Bronchial epithelial cell (primary cell): ENCODE measurements at regions not wholly inside any gene's neighbourhood (a gene's known extent, or its start where the extent isn't known, plus 50 kb on each side); places are given as distances from the start of the nearest gene placed in this dataset.

Experiments
- DNase-seq: peaks from one replicate; pipeline ENCODE4 v3.0.0-alpha.2; 2010; ENCODE audit warnings: low read depth
- FAIRE-seq: peaks from 2 replicates; lab custom pipeline; 2011; peaks lifted over from hg19 to GRCh38; lab: Jason Lieb, UNC
- H3K27me3 ChIP-seq: 2 replicates; pipeline ENCODE4 v1.5.1; 2011; ENCODE audit warnings: low read length; ENCODE audit not compliant: control insufficient read depth, insufficient read depth
- H3K36me3 ChIP-seq: 2 replicates; pipeline ENCODE4 v1.5.1; 2011; ENCODE audit warnings: low read length; ENCODE audit not compliant: control insufficient read depth, insufficient read depth
- H3K4me3 ChIP-seq: 2 replicates; pipeline ENCODE4 v1.5.1; 2011; ENCODE audit warnings: mild to moderate bottlenecking, low read depth, low read length, control low read depth
- CTCF ChIP-seq: IDR thresholded peaks from 2 replicates; pipeline ENCODE4 v1.5.1; 2011; ENCODE audit warnings: mild to moderate bottlenecking, moderate library complexity, low read length, control low read depth, inconsistent platforms; ENCODE audit not compliant: insufficient read depth, severe bottlenecking

GRCh38 chr4:180683186-180683585 is 1560.0 kb upstream of the TENM3 start:
- no peak for TF ChIP-seq CTCF
- DNase-seq (no peak), FAIRE-seq (no peak)
- H3K27me3 ChIP-seq: no peaks in the 10 kb centered on the region
- H3K36me3 ChIP-seq: no peaks in the 10 kb centered on the region
- H3K4me3 ChIP-seq: no peak overlapping the region

- no peak for DNase-seq
Measured at GRCh38 chr4:180688480-180688879, 1554.7 kb upstream of the TENM3 start.

DNA sequence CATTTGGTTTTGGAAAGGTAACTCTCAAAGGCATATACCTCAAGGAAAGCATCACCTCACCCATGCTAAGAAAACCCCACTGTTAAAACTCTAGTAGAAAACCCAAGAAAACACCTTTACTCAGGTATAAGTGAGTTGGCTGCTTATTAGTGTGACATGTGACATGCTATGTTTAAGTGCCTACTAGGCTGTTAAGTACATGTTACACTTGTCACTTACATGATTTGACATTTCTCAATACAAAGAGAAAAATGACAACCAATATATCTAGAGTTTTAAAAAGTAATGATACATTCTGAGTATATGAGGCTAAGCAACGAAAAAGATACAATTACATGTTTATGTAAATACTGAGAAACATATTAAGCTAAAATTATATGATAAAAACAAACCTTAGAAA is 1548.3 kb upstream of the TENM3 start:
- FAIRE-seq (no peak), DNase-seq (no peak)
- H3K36me3 ChIP-seq: no peaks in the 10 kb centered on the region
- no peak for TF ChIP-seq CTCF
- no peaks in the 10 kb centered on the region for H3K27me3 ChIP-seq
- no peak overlapping the region for H3K4me3 ChIP-seq

More at GRCh38 chr4:180688480-180688879, 1554.7 kb upstream of the TENM3 start:
- TF ChIP-seq CTCF: no peak
- Histone ChIP-seq H3K27me3 (no peaks in the 10 kb centered on the region), H3K36me3 (no peaks in the 10 kb centered on the region), H3K4me3 (no peak overlapping the region)
- FAIRE-seq: no peak

GRCh38 chr4:180695851-180696250 is 1547.4 kb upstream of the TENM3 start:
- FAIRE-seq (no peak), DNase-seq (peak; percentile 12)
- Histone ChIP-seq H3K4me3 (no peak overlapping the region), H3K27me3 (no peaks in the 10 kb centered on the region), H3K36me3 (no peaks in the 10 kb centered on the region)
- TF ChIP-seq CTCF: no peak

- DNase-seq (no peak), FAIRE-seq (no peak)
- H3K36me3 ChIP-seq: no peaks in the 10 kb centered on the region
- TF ChIP-seq CTCF: no peak
- H3K4me3 ChIP-seq: no peak overlapping the region
- no peaks in the 10 kb centered on the region for H3K27me3 ChIP-seq
Measured at GRCh38 chr4:180696460-180697092, 1546.6 kb upstream of the TENM3 start.
